GM12801 (cell line): ENCODE measurements at regions not wholly inside any gene's neighbourhood (a gene's known extent, or its start where the extent isn't known, plus 50 kb on each side); places are given as distances from the start of the nearest gene placed in this dataset.

Source experiments
- CTCF ChIP-seq: IDR thresholded peaks from one replicate; pipeline ENCODE4 v1.5.1; 2011; ENCODE audit warnings: control low read depth; ENCODE audit not compliant: insufficient read length; ENCODE audit errors: extremely low read depth

GRCh38 chr10:94061026-94061425 is 67.3 kb downstream of the PLCE1 start:
- no peak for TF ChIP-seq CTCF

DNA sequence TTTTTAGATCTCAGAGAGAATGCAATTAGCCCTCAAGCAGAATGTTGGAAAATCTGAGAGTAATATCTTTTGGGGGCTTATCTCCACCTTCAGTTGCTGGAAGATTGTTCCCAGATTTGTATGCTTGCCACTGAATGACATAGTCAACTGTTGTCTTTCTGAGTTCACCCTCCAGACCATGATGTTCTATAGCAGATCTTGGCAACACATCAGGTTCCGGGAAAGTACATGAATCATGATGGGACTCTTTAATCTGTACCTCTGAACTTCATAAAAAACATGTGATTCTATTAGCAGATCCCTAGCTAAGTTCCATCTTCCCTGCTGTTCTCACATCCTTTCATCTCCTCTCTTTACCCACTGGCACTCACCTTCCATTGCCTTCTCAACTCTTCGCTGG is 68.9 kb downstream of the PLCE1 start:
- no peak for TF ChIP-seq CTCF

DNA sequence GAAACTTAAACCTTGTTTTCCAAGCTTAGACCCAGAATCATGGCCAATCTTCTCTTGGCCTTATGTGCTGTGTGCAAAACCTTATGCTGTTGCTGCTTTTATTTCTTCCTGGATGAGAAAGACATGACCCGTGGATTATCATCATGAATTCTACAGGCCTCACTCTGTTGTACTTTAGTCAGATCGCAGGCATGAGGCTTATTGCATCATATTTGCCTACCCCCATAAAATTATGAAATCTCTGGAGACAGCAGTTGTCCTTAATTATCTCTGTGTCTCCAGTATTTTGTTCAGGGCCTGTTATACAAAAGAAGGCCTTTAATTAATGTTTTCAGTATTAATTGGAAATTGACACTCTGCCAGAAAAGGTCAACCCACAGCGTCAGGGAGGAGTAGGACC is 71.6 kb downstream of the PLCE1 start:
- TF ChIP-seq CTCF: no peak

DNA sequence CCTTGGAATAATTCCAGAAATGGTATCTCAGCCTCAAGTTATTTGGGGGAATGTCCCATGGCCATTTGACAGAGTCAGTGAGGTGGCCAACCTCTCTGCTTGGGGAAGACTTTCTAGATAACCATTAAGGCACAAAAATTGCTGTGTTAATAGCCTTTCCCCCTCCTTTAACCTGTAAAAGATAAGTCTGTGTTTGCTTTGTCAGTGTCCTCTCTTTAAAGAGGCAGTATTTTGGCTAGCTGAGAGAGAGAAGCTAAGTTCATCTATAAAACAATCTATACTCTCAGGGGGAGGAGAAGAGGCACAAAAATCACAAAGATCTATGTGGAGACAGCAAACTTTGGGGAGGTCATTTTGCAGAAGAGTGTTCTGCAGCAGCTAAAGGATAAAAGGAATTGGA is 72.1 kb downstream of the PLCE1 start:
- TF ChIP-seq CTCF: no peak

DNA sequence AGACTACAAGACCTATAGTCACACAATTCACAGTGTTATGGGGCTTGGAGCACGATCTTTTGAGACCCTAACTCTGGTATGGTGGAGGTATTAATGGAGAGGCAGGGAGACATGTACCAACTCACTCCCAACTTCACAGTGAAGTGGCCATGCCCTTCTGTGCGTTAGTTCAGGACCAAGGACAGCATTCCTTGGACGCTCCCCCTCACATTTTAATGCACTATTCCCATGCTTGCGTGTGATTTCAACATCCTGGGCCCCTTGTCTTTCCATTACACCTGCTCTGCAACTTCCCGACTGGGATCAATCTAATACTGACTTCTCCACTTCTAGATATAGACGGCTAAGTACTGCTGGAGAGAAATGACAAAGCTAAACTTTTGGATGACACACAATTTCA is 72.7 kb downstream of the PLCE1 start:
- no peak for TF ChIP-seq CTCF

GRCh38 chr10:94069884-94070283 is 76.2 kb downstream of the PLCE1 start:
- no peak for TF ChIP-seq CTCF

- TF ChIP-seq CTCF: no peak
Observed at GRCh38 chr10:94074462-94074861, 80.7 kb downstream of the PLCE1 start.

GRCh38 chr10:94075506-94075905 is 81.8 kb downstream of the PLCE1 start:
- no peak for TF ChIP-seq CTCF
